Neuronal stem cell (in vitro differentiated cells): ENCODE measurements at regions not wholly inside any gene's neighbourhood (a gene's known extent, or its start where the extent isn't known, plus 50 kb on each side); places are given as distances from the start of the nearest gene placed in this dataset. TPM values are rescaled to one million over a fixed set of nuclear protein-coding genes. Genes with fewer than 3 reads are reported as not detected.

Source experiments
- DNase-seq: peaks from one replicate; pipeline ENCODE4 v3.0.0-alpha.2; 2013; ENCODE audit warnings: low spot score
- H2AFZ ChIP-seq: one replicate; pipeline ENCODE4 v1.6.1; 2013; ENCODE audit warnings: mild to moderate bottlenecking, low read length, inconsistent platforms
- H2AK5ac ChIP-seq: 2 replicates; pipeline ENCODE4 v1.6.1; 2013; ENCODE audit warnings: low read depth, mild to moderate bottlenecking, inconsistent platforms, low read length, moderate library complexity, mixed read lengths
- H2BK120ac ChIP-seq: 2 replicates; pipeline ENCODE4 v1.6.1; 2013; ENCODE audit warnings: low read depth, mild to moderate bottlenecking, inconsistent platforms, low read length, moderate library complexity, mixed read lengths
- H2BK12ac ChIP-seq: one replicate; pipeline ENCODE4 v1.6.1; 2013; ENCODE audit warnings: low read length, inconsistent platforms
- H2BK15ac ChIP-seq: 2 replicates; pipeline ENCODE4 v1.6.1; 2013; ENCODE audit warnings: mild to moderate bottlenecking, low read length, inconsistent platforms, mixed read lengths
- H2BK5ac ChIP-seq: one replicate; pipeline ENCODE4 v1.6.1; 2013; ENCODE audit warnings: inconsistent platforms, mild to moderate bottlenecking, low read length, moderate library complexity
- H3K14ac ChIP-seq: one replicate; pipeline ENCODE4 v1.6.1; 2013; ENCODE audit warnings: low read length, inconsistent platforms
- H3K18ac ChIP-seq: 2 replicates; pipeline ENCODE4 v1.6.1; 2013; ENCODE audit warnings: low read length, inconsistent platforms
- H3K23ac ChIP-seq: 2 replicates; pipeline ENCODE4 v1.6.1; 2013; ENCODE audit warnings: low read depth, mild to moderate bottlenecking, mixed read lengths, low read length, inconsistent platforms; ENCODE audit not compliant: poor library complexity
- H3K27ac ChIP-seq: replicated peaks from 3 replicates; pipeline ENCODE4 v1.5.1; 2013; ENCODE audit warnings: low read length, inconsistent platforms
- H3K27me3 ChIP-seq, 3 experiments: 2 replicates each; pipeline ENCODE4 v1.6.1; 2013; ENCODE audit warnings: low read length in 3 of 3, mild to moderate bottlenecking in 2 of 3, inconsistent platforms in 1 of 3, low read depth in 1 of 3, mixed read lengths in 1 of 3, moderate library complexity in 1 of 3; ENCODE audit not compliant: control insufficient read depth in 3 of 3, insufficient read depth in 3 of 3
- H3K36me3 ChIP-seq, 2 donors: replicated peaks in 1 of 2; 2 replicates each; pipeline ENCODE4 v1.6.1; 2013; ENCODE audit warnings: low read length in 2 of 2; ENCODE audit not compliant: control insufficient read depth in 2 of 2, insufficient read depth in 2 of 2
- H3K4ac ChIP-seq: 2 replicates; pipeline ENCODE4 v1.6.1; 2013; ENCODE audit warnings: inconsistent platforms, mild to moderate bottlenecking, low read length, moderate library complexity
- H3K4me1 ChIP-seq, 2 donors: 1 replicate in 1 of 2; 2 replicates in 1 of 2; pipeline ENCODE4 v1.6.1; 2013; ENCODE audit warnings: low read length in 2 of 2, low read depth in 1 of 2; ENCODE audit not compliant: control insufficient read depth in 2 of 2, insufficient read depth in 1 of 2
- H3K4me2 ChIP-seq: one replicate; pipeline ENCODE4 v1.6.1; 2013; ENCODE audit warnings: mild to moderate bottlenecking, low read length, inconsistent platforms; ENCODE audit not compliant: insufficient read depth, poor library complexity, severe bottlenecking
- H3K4me3 ChIP-seq, 2 donors: 2 replicates each; pipeline ENCODE4 v1.5.1; 2013; ENCODE audit warnings: low read length in 2 of 2, mild to moderate bottlenecking in 2 of 2, inconsistent platforms in 1 of 2, moderate library complexity in 1 of 2
- H3K79me1 ChIP-seq: one replicate; pipeline ENCODE4 v1.6.1; 2013; ENCODE audit warnings: low read depth, mild to moderate bottlenecking, inconsistent platforms, low read length, moderate library complexity
- H3K9ac ChIP-seq: one replicate; pipeline ENCODE4 v1.6.1; 2013; ENCODE audit warnings: mild to moderate bottlenecking, low read depth, low read length, inconsistent platforms; ENCODE audit not compliant: poor library complexity
- H3K9me3 ChIP-seq, 2 donors: replicated peaks in 1 of 2; 2 replicates each; pipeline versions ENCODE3 to v1.6.1; 2013; ENCODE audit warnings: low read length in 2 of 2, mild to moderate bottlenecking in 2 of 2, inconsistent platforms in 1 of 2, low read depth in 1 of 2, mixed read lengths in 1 of 2, moderate library complexity in 1 of 2; ENCODE audit not compliant: control insufficient read depth in 2 of 2, insufficient read depth in 1 of 2
- H4K8ac ChIP-seq: one replicate; pipeline ENCODE4 v1.6.1; 2013; ENCODE audit warnings: low read depth, mild to moderate bottlenecking, inconsistent platforms, low read length, moderate library complexity
- H4K91ac ChIP-seq: one replicate; pipeline ENCODE4 v1.6.1; 2013; ENCODE audit warnings: low read length, low read depth, mild to moderate bottlenecking, inconsistent platforms; ENCODE audit not compliant: poor library complexity
- WGBS, 2 donors: extraction: QIAGEN DNeasy Blood & Tissue Kit; methylation state at CpG; one replicate each; pipeline ENCODE4 v1.1.7; 2013; ENCODE audit warnings: missing lambda C conversion rate in 2 of 2, mixed read lengths in 1 of 2; ENCODE audit not compliant: insufficient read length in 2 of 2, insufficient replicate concordance in 1 of 2; ENCODE audit errors: extremely low coverage in 2 of 2; 5-methylcytosine and 5-hydroxymethylcytosine counted together
- small RNA-seq: library from polyadenylated mRNA; stranded (forward); fragments of <200 nt; extraction: miRNeasy Mini kit (QIAGEN cat#:217004); gene quantifications from one replicate; pipeline ENCODE3, GENCODE V24; 2013; ENCODE audit not compliant: insufficient read depth

GRCh38 chr15:25497934-25498333 lies 59.1 kb upstream of the UBE3A start:
- Histone ChIP-seq H3K27ac (no peak overlapping the region), H3K23ac (no peak overlapping the region), H2BK5ac (no peak overlapping the region), H3K4me2 (no peak overlapping the region), H2AK5ac (no peak overlapping the region), H2BK12ac (no peak overlapping the region), H3K4me1 (no peaks in the 10 kb centered on the region), H4K8ac (no peak overlapping the region), H3K36me3 (no peaks in the 10 kb centered on the region), H3K4me3 (no peak overlapping the region), H2BK15ac (no peak overlapping the region), H3K18ac (no peak overlapping the region), H3K27me3 (no peaks in the 10 kb centered on the region), H3K4ac (no peak overlapping the region), H3K9ac (no peak overlapping the region), H3K9me3 (peaks cover 0 to 2% of the 10 kb centered on the region in 2 donors), H2AFZ (no peak overlapping the region), H4K91ac (no peak overlapping the region), H3K14ac (no peak overlapping the region), H3K79me1 (no peaks in the 10 kb centered on the region), H2BK120ac (no peak overlapping the region)
- no CpG with 5 or more reads among the region's 3 CpGs for WGBS, 2 donors
- no peak for DNase-seq

- H3K27me3 ChIP-seq, result no peaks in the 10 kb centered on the region
Observed at GRCh38 chr15:25493823-25494526, 55.2 kb upstream of the UBE3A start.

GRCh38 chr15:25492315-25492714 lies 53.5 kb upstream of the UBE3A start:
- Histone ChIP-seq H3K4ac (no peak overlapping the region), H2BK5ac (no peak overlapping the region), H4K8ac (no peak overlapping the region), H3K23ac (no peak overlapping the region), H3K14ac (no peak overlapping the region), H3K9me3 (peaks cover 0 to 3% of the 10 kb centered on the region in 2 donors), H2AFZ (no peak overlapping the region), H3K4me3 (no peak overlapping the region), H3K4me1 (no peaks in the 10 kb centered on the region), H3K27ac (no peak overlapping the region), H2AK5ac (no peak overlapping the region), H3K9ac (no peak overlapping the region), H3K36me3 (no peaks in the 10 kb centered on the region), H3K4me2 (no peak overlapping the region), H2BK120ac (no peak overlapping the region), H3K27me3 (no peaks in the 10 kb centered on the region), H2BK15ac (no peak overlapping the region), H2BK12ac (no peak overlapping the region), H4K91ac (no peak overlapping the region), H3K18ac (no peak overlapping the region), H3K79me1 (no peaks in the 10 kb centered on the region)
- DNase-seq, result no peak

More at GRCh38 chr15:25493823-25494526, 55.2 kb upstream of the UBE3A start:
- Histone ChIP-seq H2BK12ac (no peak overlapping the region), H3K4me2 (no peak overlapping the region), H3K9ac (no peak overlapping the region), H2BK5ac (no peak overlapping the region), H3K79me1 (no peaks in the 10 kb centered on the region), H3K4me1 (no peaks in the 10 kb centered on the region), H3K9me3 (peaks cover 0 to 3% of the 10 kb centered on the region in 2 donors), H2BK15ac (no peak overlapping the region), H2AK5ac (no peak overlapping the region), H2AFZ (no peak overlapping the region), H3K14ac (no peak overlapping the region), H3K4me3 (no peak overlapping the region), H4K8ac (no peak overlapping the region), H3K36me3 (no peaks in the 10 kb centered on the region), H3K23ac (no peak overlapping the region), H2BK120ac (no peak overlapping the region), H3K27ac (no peak overlapping the region), H3K18ac (no peak overlapping the region), H3K4ac (no peak overlapping the region), H4K91ac (no peak overlapping the region)
- DNase-seq, result no peak
- WGBS, 2 donors, result no CpG with 5 or more reads among the region's 2 CpGs

Small RNA genes lying in the stretch of these regions (small RNA-seq; reads per million reads assigned to genes)
- gene AC023449.1, result not detected
